GM18508 (cell line): ENCODE measurements at regions not wholly inside any gene's neighbourhood (a gene's known extent, or its start where the extent isn't known, plus 50 kb on each side); places are given as distances from the start of the nearest gene placed in this dataset.

Experiments
- ATAC-seq: cut with Tn5 transposase; IDR thresholded peaks from one replicate; pipeline ENCODE4 v1.9.1; 2021; ENCODE audit warnings: moderate number of reproducible peaks; ENCODE audit not compliant: insufficient read depth, unreplicated experiment

DNA sequence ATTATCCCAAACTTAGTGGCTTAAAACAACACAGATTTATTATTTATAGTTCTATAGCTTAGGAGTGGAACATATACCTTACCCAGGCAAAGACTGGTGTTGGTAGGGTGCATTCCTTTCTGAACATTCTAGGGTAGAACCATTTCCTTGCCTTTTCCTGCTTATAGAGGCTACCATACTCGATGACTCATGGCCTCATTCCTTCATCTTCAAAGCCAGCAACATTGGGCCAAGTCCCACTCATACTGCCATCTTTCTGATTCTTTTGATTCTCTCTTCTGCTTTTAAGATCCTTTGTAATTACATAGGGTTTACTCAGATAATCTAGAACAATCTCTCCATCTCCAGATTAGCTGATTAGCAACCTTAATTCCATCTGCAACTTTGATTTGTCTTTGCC, 452.7 kb upstream of the KLF4 start:
- ATAC-seq: no peak

GRCh38 chr9:107940616-107941595, 451.3 kb upstream of the KLF4 start:
- ATAC-seq: no peak

DNA sequence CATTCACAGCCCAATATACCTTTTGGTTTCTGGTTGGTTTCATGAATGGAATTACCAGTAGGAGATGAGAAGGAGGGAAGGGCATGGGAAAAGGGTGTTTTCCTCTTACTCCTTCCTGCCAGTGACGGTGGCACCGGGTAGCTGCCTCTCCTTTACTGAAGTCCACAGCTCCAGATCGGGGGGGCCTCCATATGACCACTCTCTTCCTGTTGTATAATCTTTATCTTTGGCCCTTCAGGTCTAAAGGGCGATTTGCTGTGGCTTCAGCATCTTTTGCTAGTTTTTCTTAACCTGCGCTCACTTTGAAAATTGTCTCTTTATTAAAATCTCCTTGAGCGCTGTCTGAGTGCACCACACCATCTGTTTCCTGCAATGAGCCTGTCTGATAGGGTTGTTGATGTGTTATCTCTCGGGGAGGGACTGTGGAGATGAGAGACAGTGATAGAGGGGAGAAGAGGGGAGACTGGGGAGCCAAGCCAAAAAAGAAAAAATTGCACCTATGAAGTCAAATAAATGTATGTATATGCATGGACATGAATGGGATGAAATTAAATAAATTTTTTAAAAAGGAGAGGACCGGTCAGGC, 449.3 kb upstream of the KLF4 start:
- ATAC-seq: no peak

GRCh38 chr9:107935931-107936330, 446.4 kb upstream of the KLF4 start:
- ATAC-seq: no peak

GRCh38 chr9:107933516-107933915, 443.9 kb upstream of the KLF4 start:
- ATAC-seq: no peak

- ATAC-seq: no peak
These were observed 443.5 kb upstream of the KLF4 start for GRCh38 chr9:107933097-107933496.

DNA sequence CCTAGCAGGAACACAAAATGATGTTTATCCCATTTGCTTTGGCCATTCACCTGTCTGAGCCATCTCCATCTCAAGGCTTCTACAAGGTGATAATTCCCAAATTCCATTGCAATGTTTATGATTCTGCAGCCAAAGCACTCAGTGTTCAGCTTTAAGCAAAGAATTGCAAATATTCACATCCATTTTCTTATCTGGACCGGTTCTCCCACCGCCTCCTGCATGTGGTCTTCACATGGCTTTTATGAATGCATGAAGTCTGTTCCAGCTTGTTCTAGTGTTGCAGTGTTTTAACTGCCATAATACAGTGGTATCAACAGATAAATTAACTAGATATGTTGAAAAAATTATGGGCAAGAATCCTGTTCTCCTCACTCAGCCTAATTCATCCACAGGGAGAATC, 443.0 kb upstream of the KLF4 start:
- ATAC-seq: no peak

DNA sequence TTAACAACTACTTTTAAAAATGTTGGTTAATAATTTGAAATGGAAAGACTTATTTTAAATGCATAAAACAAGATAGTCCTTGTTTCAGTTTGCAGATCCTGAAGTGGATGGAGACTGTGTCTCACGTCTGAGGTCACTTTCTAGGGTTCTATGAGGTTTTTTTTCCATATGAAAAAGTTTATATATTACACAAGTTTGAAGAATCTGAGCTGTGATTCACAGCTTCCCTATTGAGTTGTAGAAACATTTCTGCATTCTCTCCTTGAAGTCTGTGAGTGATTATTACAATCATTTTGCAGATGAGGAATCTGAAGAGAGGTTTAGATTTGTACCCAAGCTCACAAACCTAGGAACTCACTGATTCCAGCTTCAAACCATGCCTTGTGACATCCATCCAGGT, 442.5 kb upstream of the KLF4 start:
- ATAC-seq: no peak

- no peak for ATAC-seq
These were observed 441.6 kb upstream of the KLF4 start for GRCh38 chr9:107931071-107931715.

- no peak for ATAC-seq
These were observed 439.9 kb upstream of the KLF4 start for GRCh38 chr9:107929443-107929842.

- no peak for ATAC-seq
These were observed 439.3 kb upstream of the KLF4 start for GRCh38 chr9:107928701-107929371.

GRCh38 chr9:107927276-107927675, 437.7 kb upstream of the KLF4 start:
- no peak for ATAC-seq

GRCh38 chr9:107925749-107926297, 436.3 kb upstream of the KLF4 start:
- no peak for ATAC-seq

DNA sequence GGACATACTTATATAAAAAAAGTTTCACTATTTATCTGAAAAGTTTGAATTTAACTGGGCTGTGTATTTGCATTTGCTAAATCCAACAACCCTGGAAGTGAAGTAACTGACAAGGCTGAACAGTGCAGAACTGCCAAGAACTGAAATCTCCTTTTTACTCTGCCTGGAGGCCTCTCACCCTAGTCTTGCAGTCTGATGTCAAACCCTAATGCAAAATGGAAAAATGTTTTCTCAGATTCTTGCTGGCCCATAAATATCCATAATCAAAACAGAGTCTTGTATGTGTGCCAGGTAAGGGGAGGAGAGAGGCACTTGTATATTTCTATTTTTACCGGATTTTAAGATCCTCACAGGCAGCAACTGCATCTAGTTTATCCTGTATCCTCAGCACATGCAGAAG, 432.7 kb upstream of the KLF4 start:
- no peak for ATAC-seq

DNA sequence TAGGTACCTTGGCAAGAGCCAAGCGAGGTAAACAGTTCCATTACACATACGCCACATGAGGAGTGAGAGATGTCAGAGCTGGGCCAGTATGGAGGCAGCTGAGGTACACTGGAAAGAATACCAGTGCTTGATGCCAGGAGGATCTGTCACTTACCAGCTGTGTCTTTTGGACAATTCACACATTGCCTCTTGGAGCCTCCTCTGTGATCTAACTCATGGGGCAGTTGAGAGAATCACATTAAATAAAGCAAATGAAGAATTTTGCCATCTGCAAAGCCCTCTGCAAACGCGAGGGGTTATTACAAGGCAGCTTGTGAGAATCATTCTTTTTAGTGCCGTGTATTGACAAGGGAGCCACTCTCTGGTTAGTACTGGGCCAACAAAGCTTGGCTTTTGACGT, 429.7 kb upstream of the KLF4 start:
- no peak for ATAC-seq

DNA sequence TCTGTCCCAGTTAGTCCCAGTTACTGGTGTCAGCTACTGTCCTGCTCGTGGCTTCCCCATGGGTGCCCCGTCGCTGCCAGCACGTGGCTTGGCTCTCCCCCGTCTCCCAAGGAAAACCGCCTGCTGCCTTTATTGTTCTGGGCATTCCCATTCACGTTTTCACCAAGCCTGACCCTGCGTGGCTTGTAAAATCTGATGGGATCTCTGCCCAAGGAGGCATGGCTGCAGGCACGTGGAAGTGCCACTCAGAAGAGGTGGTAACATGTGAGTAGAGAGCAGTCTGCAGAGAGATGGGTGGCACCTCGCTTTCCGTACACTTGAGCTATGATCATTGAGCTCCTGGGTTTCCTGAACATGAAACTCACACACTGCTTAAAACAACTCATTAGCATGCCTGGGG, 429.2 kb upstream of the KLF4 start:
- ATAC-seq: no peak

- ATAC-seq: no peak
These were observed 424.6 kb upstream of the KLF4 start for GRCh38 chr9:107914151-107914550.

DNA sequence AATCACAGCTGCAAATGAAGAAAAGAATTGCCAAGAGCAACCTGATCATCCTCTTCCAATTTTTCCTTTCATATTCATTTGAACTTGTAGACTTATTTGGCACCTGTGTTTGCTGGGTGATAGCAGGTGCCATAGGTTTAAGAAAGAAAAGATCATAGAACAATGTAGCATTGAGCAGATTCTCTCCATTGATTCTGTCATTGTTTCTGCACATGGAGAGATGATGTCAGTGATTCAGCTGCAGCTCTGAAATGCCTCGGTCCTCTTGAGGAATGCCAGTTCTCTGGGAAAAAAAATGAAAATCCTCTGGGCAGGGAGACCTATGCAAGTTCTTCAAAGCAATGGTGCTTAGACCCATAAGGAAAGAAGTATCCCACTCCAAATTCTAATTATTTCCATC, 418.1 kb upstream of the KLF4 start:
- no peak for ATAC-seq

DNA sequence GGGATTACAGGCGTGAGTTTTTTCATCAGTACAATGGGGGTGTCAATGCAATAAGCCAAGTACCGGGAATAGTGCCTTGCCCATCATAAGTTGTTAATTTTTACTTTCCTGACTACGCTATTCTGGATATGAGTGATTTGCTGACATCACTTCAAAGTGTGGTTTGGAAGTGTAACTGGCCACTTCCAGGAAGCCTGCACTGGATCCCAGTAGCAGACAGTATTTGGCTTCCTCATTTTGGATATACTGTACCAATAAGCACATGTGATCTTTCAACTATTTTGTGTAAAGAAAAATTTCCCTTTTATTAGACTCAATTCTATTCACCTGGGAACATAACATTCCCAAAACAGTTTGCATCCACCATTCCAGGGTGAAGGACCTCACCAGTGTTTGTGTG, 417.7 kb upstream of the KLF4 start:
- ATAC-seq: no peak

GRCh38 chr9:107906074-107906473, 416.5 kb upstream of the KLF4 start:
- no peak for ATAC-seq
